ENCODE measurements at regions not wholly inside any gene's neighbourhood (a gene's known extent, or its start where the extent isn't known, plus 50 kb on each side); places are given as distances from the start of the nearest gene placed in this dataset.

DNA sequence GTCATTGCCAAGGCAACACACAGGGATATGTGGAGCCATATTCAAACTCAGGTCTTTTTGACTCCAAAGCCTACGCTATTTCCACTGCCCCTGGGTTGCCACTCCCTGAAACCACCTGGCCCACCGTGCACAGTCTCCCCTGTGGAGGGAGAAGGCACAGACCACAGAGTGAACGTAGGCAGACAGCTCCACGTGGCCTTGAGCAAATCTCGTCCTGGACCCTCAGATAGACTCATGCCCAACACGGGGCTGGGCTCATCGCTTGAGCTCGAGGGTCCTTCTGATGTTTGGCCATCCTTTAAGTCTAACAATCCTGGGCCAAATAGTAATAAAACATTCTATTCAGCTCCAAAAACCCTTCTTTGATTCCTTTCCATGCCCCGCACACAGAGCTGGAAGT, 72.0 kb downstream of the CPN2 start:
- TF ChIP-seq POLR2A (IDR thresholded peaks at IDR 0.05) (no peak), EP300 (IDR thresholded peaks at IDR 0.05) (no peak)
- TF ChIP-seq, protein P1, sequence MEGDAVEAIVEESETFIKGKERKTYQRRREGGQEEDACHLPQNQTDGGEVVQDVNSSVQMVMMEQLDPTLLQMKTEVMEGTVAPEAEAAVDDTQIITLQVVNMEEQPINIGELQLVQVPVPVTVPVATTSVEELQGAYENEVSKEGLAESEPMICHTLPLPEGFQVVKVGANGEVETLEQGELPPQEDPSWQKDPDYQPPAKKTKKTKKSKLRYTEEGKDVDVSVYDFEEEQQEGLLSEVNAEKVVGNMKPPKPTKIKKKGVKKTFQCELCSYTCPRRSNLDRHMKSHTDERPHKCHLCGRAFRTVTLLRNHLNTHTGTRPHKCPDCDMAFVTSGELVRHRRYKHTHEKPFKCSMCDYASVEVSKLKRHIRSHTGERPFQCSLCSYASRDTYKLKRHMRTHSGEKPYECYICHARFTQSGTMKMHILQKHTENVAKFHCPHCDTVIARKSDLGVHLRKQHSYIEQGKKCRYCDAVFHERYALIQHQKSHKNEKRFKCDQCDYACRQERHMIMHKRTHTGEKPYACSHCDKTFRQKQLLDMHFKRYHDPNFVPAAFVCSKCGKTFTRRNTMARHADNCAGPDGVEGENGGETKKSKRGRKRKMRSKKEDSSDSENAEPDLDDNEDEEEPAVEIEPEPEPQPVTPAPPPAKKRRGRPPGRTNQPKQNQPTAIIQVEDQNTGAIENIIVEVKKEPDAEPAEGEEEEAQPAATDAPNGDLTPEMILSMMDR (IDR thresholded peaks at IDR 0.05): no peak
